ENCODE measurements at regions not wholly inside any gene's neighbourhood (a gene's known extent, or its start where the extent isn't known, plus 50 kb on each side); places are given as distances from the start of the nearest gene placed in this dataset.
A peak's percentile ranks its signal among the peaks of the same experiment; 100 is the strongest.

- DNase-seq = no peak
These were observed 287.2 kb downstream of the CYP26B1 start for GRCh38 chr2:71860381-71860926.

- DNase-seq = peak; percentile 0
These were observed 288.3 kb downstream of the CYP26B1 start for GRCh38 chr2:71859211-71859847.

DNA sequence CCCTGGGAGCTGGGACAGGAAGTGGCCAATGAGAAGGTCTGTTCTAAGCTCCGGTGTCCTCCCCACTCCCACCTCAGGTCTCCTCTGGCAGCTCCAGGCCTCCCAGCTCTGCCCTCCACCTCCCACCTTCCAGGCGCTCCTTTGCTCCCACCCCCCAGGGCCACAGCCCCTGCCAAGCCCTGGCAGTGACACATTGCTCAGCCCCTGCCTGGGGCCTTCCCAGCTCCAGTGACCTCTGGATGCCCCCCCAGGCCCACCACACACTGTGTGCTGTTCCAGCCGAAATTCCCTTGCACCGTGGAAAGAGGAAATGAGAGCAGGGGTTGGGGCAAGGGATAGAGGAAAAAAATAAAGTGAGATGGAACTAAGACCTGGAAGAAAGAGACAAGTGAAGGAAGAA lies 289.6 kb downstream of the CYP26B1 start:
- no peak for DNase-seq

DNA sequence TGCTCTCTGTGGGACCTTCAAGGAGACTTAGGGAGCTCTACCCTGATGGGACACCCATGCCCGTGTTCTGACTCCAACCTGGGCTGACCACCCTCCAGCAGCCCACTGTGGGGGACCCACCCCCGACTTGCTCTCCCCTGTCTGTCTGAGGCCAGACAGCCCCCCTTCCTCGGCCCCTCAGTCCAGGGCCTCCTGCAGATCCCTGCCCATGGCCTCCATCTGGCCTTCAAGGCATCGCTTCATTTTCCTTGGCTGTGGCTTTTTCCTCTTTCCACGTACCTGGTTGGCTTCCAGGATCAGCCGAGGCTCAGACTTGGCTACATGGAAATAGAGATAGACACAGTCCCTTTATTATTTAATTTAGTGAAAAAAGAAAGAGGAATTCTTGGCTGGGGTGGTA lies 290.0 kb downstream of the CYP26B1 start:
- no peak for DNase-seq

- no peak for DNase-seq
These were observed 290.7 kb downstream of the CYP26B1 start for GRCh38 chr2:71856773-71857525.

DNA sequence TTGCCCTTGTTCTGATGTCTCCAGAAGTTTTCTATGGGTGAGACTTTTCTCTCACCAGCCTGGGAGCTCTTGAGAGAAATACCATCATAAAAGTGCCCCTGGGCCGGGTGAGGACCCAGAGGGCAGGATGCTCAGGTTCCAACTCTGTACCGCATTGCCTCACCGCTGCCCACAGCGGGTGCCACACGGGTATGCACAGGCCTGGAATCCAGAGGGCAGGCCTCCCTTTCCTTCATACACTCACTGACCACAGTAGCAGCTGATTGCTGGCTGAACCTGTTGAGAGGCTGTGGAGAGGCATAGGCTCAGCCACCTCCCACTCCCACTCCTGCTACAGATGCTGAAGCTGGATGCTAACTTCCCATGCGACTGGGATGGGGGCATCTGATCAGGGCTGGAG lies 293.8 kb downstream of the CYP26B1 start:
- no peak for DNase-seq

- DNase-seq = no peak
These were observed 295.4 kb downstream of the CYP26B1 start for GRCh38 chr2:71852141-71852711.

DNA sequence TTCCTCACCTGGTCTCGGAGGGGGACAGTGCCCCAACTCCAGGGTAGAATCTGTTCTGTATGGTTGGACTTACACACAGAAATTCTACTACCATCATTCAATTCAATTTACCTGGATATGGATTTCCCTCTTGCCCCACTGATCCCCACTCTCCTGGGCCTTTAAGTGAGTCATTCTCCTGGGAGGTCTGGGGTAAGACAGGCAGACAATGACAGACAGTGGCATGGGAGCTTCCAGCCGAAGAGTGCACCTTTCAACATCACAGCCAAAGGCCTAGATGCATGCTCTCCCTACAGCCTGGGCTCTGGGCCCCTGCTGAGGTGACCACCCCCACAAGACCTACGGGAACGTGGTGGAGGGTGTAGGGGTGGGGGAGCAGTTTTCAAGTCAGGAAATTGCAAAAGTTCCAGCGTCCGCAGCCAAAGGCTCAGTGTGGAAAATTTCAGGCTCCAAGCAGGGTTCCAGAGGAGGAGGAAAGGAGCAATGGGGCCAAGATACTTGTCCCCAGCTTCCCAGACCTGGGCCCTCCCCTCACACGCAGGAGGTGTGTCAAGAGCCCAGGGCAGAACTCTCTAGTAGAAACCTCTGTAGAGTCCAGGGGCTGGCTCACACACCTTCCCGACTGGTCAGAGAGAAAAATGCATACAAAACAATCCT lies 296.4 kb downstream of the CYP26B1 start:
- no peak for DNase-seq

- DNase-seq = no peak
These were observed 297.3 kb downstream of the CYP26B1 start for GRCh38 chr2:71850306-71850801.

- no peak for DNase-seq
These were observed 297.9 kb downstream of the CYP26B1 start for GRCh38 chr2:71849607-71850305.

- DNase-seq = no peak
These were observed 298.6 kb downstream of the CYP26B1 start for GRCh38 chr2:71849111-71849510.

DNA sequence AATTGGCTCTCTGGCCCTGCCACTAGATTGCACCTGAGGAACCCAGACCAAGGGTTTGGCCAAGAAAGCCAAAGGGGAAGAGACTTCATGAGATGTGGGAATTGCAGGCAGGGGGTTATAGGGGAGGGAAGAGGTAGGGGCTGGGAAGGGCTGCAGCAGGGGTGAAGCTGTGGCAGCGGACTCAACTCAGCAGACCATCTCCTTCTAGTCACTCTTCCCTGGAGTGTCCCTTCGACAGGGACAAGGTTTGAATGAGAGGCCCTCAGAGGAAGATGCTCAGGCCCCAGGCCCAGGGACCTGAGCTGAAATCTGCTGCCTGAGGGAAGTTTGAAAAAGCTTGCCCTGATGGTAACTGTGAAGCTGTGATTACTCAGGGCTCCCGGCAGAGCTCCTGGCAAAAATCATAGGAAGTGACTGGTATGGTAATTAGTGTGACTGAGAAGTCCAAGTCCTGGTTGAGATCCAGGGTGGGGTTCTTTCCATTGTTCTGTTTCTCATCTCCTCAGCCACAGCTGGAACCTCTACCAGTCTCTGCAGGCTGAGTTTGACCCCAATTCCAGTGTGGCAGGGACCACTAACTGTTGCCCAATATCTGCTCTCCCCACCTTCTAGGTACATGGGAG lies 300.9 kb downstream of the CYP26B1 start:
- DNase-seq = no peak

DNA sequence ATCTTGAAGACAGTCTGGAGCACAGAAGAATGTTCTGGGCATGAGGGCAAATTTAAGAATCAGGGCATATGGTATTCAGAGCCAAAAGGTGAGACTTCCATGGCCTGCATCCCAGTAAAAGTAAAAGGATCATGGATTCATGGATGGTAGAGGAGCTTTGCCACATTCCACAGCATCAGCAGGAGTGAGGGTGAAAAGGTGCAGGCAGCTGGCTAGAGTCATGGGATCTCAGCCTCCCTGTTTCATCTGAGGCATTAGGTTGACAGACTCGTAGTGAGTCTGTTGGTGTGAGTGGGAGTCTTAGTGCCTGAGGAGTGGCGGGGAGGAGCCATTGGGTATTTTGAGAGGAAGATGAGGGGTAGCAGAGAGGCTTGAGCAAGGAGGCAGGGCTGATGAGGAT lies 301.6 kb downstream of the CYP26B1 start:
- no peak for DNase-seq

- DNase-seq = no peak
These were observed 302.7 kb downstream of the CYP26B1 start for GRCh38 chr2:71844967-71845366.

DNA sequence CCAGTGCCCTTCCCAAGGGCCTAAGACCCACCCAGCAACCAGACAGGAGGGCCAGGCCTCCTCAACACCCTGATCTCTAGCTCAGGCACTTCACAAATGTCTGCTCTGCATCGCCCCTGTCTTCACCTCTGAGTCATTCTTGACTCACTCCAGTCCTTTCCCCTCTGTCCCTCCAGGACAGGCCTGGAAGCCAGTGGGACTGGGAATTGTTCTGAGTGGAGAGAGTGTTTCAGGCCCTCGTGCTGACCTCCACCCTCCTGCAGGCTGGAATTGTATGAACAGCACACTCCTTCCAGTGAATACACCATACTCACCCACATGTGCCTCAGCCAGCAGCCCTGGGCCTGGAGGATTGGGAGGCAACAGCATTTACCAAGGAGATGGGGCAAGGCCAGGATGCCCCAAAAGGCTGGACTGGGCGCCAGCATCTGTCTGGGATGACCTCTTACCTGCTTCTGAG lies 304.2 kb downstream of the CYP26B1 start:
- DNase-seq = no peak

GRCh38 chr2:71842744-71843143 lies 304.9 kb downstream of the CYP26B1 start:
- no peak for DNase-seq

GRCh38 chr2:71839826-71840225 lies 307.8 kb downstream of the CYP26B1 start:
- DNase-seq = no peak

- DNase-seq = no peak
These were observed 312.9 kb downstream of the CYP26B1 start for GRCh38 chr2:71834796-71835195.

GRCh38 chr2:71833855-71834560 lies 313.7 kb downstream of the CYP26B1 start:
- DNase-seq = no peak

DNA sequence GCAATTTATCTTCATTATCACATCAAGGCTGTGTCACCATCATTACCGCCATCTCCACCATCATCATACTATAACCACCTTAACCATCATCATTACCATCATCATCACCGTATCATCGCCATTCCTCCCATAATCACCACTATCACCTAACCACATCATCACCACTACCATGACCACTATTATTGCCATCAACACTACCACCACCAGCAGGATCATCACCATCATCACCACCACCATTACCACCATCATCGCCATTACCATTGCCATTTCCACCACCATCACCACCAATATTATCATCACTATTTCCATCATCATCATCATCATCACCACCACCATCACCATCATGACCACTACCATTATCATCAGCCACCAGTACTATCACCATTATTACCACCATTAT lies 314.4 kb downstream of the CYP26B1 start:
- no peak for DNase-seq

- no peak for DNase-seq
These were observed 314.8 kb downstream of the CYP26B1 start for GRCh38 chr2:71832844-71833243.

All from OCI-M1 (cell line).